ENCODE measurements at regions not wholly inside any gene's neighbourhood (a gene's known extent, or its start where the extent isn't known, plus 50 kb on each side); places are given as distances from the start of the nearest gene placed in this dataset.

DNA sequence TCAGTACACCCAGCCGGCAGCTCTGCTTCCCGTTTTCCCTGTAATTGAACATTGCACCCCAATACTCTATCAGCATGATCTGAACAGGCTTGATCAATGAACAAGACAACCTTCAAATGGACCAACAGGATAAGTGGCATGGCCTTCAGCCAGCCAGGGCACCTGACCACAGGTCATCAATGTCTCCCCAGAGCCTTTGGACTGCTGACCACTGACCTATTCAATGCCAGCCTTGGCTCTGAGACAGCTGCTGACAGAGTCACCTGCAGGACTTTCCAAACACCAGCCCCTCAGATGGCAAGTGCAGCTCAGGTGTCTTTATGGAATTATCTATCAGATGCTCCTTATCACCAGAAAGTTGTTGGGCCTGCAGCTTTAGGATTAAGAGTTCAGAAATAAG lies 462.9 kb upstream of the ASIC2 start:
- WGBS, 2 experiments = 94 to 95% methylated on average over 2 of the region's 2 CpGs
- no peaks in the 10 kb centered on the region for H3K9me3 ChIP-seq (ENCODE audit: control insufficient read depth, low read length)
- H3K36me3 ChIP-seq (ENCODE audit: control insufficient read depth, insufficient read depth, low read length) = no peaks in the 10 kb centered on the region
- no peak overlapping the region for H3K4me3 ChIP-seq (ENCODE audit: insufficient read depth, low read depth, low read length)
- H3K27ac ChIP-seq (ENCODE audit: insufficient read depth, low read depth, low read length, poor library complexity, severe bottlenecking) = no peak overlapping the region
- H3K27me3 ChIP-seq (ENCODE audit: control insufficient read depth, insufficient read depth, low read length, poor library complexity, severe bottlenecking) = no peaks in the 10 kb centered on the region
- peaks cover 6% of the 10 kb centered on the region for H3K4me1 ChIP-seq (ENCODE audit: control insufficient read depth, insufficient read depth, low read length)

DNA sequence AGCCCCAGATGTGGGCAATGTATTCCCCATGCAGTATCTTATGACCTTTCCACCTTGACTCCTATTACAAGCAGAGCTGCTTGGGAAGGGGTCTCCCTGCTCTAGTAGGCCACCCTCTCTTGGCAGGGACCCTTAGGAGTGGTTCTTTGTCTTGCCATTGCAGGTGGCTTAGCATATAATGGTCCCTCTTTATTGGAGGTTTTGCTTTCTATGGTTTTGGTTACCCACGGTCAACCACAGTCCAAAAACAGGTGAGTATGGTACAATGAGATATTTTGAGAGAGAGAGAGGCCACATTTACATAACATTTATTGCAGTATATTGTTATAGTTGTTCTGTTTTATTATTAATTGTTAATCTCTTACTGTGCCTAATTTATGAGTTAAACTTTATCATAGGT lies 472.8 kb upstream of the ASIC2 start:
- no peak overlapping the region for H3K27ac ChIP-seq (ENCODE audit: insufficient read depth, low read depth, low read length, poor library complexity, severe bottlenecking)
- no peaks in the 10 kb centered on the region for H3K9me3 ChIP-seq (ENCODE audit: control insufficient read depth, low read length)
- no peak overlapping the region for H3K4me3 ChIP-seq (ENCODE audit: insufficient read depth, low read depth, low read length)
- 100% methylated on average over 1 of the region's 1 CpG; no CpG with 5 or more reads in 1 of the 2 experiments for WGBS, 2 experiments
- no peaks in the 10 kb centered on the region for H3K36me3 ChIP-seq (ENCODE audit: control insufficient read depth, insufficient read depth, low read length)
- H3K27me3 ChIP-seq (ENCODE audit: control insufficient read depth, insufficient read depth, low read length, poor library complexity, severe bottlenecking) = no peaks in the 10 kb centered on the region
- no peaks in the 10 kb centered on the region for H3K4me1 ChIP-seq (ENCODE audit: control insufficient read depth, insufficient read depth, low read length)

DNA sequence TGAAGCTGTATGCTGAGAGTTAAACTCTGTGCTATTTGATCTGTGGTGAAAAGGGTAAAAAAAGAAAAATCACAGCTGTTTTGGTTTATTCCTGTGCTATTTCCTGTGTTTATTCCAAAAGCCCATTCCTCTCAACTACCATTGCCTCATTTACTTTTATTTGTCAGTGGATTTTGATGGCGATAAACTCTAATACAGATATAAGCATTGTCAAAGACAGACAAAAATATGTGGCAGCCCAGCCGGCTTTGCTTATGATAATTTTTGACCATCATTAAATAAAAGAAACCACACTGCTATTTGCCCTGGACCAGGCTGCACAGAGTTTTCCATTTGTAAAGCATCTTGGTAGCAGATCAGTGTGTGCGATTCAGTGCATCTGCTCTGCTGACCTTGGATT lies 473.6 kb upstream of the ASIC2 start:
- H3K4me3 ChIP-seq (ENCODE audit: insufficient read depth, low read depth, low read length) = no peak overlapping the region
- no peaks in the 10 kb centered on the region for H3K27me3 ChIP-seq (ENCODE audit: control insufficient read depth, insufficient read depth, low read length, poor library complexity, severe bottlenecking)
- no peak overlapping the region for H3K27ac ChIP-seq (ENCODE audit: insufficient read depth, low read depth, low read length, poor library complexity, severe bottlenecking)
- 79 to 80% methylated on average over 3 of the region's 3 CpGs for WGBS, 2 experiments
- no peaks in the 10 kb centered on the region for H3K9me3 ChIP-seq (ENCODE audit: control insufficient read depth, low read length)
- H3K36me3 ChIP-seq (ENCODE audit: control insufficient read depth, insufficient read depth, low read length) = no peaks in the 10 kb centered on the region
- no peaks in the 10 kb centered on the region for H3K4me1 ChIP-seq (ENCODE audit: control insufficient read depth, insufficient read depth, low read length)

- Histone ChIP-seq H3K27ac (ENCODE audit: insufficient read depth, low read depth, low read length, poor library complexity, severe bottlenecking) (no peak overlapping the region), H3K4me3 (ENCODE audit: insufficient read depth, low read depth, low read length) (no peak overlapping the region), H3K4me1 (ENCODE audit: control insufficient read depth, insufficient read depth, low read length) (no peaks in the 10 kb centered on the region), H3K36me3 (ENCODE audit: control insufficient read depth, insufficient read depth, low read length) (no peaks in the 10 kb centered on the region), H3K27me3 (ENCODE audit: control insufficient read depth, insufficient read depth, low read length, poor library complexity, severe bottlenecking) (no peaks in the 10 kb centered on the region), H3K9me3 (ENCODE audit: control insufficient read depth, low read length) (no peaks in the 10 kb centered on the region)
- WGBS, 2 experiments = 88 to 91% methylated on average over 4 of the region's 4 CpGs
These were observed 476.0 kb upstream of the ASIC2 start for GRCh38 chr17:33769066-33769465.

DNA sequence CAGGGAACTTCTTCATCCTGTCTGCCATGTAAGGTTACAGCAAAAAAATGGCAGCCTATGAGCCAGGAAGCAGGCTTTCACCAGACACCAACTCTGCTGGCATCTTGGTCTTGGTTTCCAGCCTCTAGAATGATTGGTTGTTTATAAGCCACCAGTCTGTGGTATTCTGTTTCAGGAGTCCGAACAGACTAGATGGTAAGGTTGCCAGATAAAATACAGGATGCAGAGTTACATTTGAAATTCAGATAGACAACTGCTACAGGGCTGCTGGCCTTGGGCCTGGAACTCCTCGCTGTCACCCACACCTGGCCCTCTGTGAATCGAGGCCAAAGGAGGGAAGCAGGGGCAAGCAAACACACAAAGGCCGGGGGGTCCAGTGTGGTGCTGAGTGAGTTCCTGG lies 478.8 kb upstream of the CCL2 start:
- no peaks in the 10 kb centered on the region for H3K4me1 ChIP-seq (ENCODE audit: control insufficient read depth, insufficient read depth, low read length)
- 90 to 94% methylated on average over 4 of the region's 4 CpGs for WGBS, 2 experiments
- no peaks in the 10 kb centered on the region for H3K27me3 ChIP-seq (ENCODE audit: control insufficient read depth, insufficient read depth, low read length, poor library complexity, severe bottlenecking)
- H3K27ac ChIP-seq (ENCODE audit: insufficient read depth, low read depth, low read length, poor library complexity, severe bottlenecking) = no peak overlapping the region
- no peaks in the 10 kb centered on the region for H3K36me3 ChIP-seq (ENCODE audit: control insufficient read depth, insufficient read depth, low read length)
- no peaks in the 10 kb centered on the region for H3K9me3 ChIP-seq (ENCODE audit: control insufficient read depth, low read length)
- H3K4me3 ChIP-seq (ENCODE audit: insufficient read depth, low read depth, low read length) = no peak overlapping the region

DNA sequence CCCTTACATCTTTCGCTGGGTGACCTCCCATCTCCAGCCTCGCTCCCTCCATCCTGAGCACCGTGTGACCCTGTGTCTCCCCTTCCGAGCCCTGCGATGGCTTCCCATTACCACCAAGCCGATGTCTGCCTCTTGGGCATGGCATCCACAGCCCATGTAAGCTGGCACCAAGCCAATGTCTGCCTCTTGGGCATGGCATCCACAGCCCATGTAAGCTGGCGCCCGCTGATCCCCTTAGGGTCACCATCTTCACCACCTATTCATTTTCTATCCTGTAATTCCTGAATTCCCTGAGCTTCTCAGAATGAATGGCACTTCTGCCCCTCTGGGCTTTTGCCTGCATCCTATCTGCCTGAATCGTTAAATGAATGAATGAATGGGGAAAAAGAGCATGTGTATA lies 478.2 kb upstream of the CCL2 start:
- Histone ChIP-seq H3K9me3 (ENCODE audit: control insufficient read depth, low read length) (no peaks in the 10 kb centered on the region), H3K4me3 (ENCODE audit: insufficient read depth, low read depth, low read length) (no peak overlapping the region), H3K4me1 (ENCODE audit: control insufficient read depth, insufficient read depth, low read length) (no peaks in the 10 kb centered on the region), H3K36me3 (ENCODE audit: control insufficient read depth, insufficient read depth, low read length) (no peaks in the 10 kb centered on the region), H3K27ac (ENCODE audit: insufficient read depth, low read depth, low read length, poor library complexity, severe bottlenecking) (no peak overlapping the region), H3K27me3 (ENCODE audit: control insufficient read depth, insufficient read depth, low read length, poor library complexity, severe bottlenecking) (no peaks in the 10 kb centered on the region)
- WGBS, 2 experiments = 92 to 96% methylated on average over 9 of the region's 9 CpGs

GRCh38 chr17:33777674-33778073 lies 477.4 kb upstream of the CCL2 start:
- Histone ChIP-seq H3K36me3 (ENCODE audit: control insufficient read depth, insufficient read depth, low read length) (no peaks in the 10 kb centered on the region), H3K9me3 (ENCODE audit: control insufficient read depth, low read length) (no peaks in the 10 kb centered on the region), H3K27me3 (ENCODE audit: control insufficient read depth, insufficient read depth, low read length, poor library complexity, severe bottlenecking) (no peaks in the 10 kb centered on the region), H3K4me3 (ENCODE audit: insufficient read depth, low read depth, low read length) (no peak overlapping the region), H3K4me1 (ENCODE audit: control insufficient read depth, insufficient read depth, low read length) (no peaks in the 10 kb centered on the region), H3K27ac (ENCODE audit: insufficient read depth, low read depth, low read length, poor library complexity, severe bottlenecking) (no peak overlapping the region)
- 92% methylated on average over 5 of the region's 5 CpGs for WGBS, 2 experiments

- Histone ChIP-seq H3K36me3 (ENCODE audit: control insufficient read depth, insufficient read depth, low read length) (no peaks in the 10 kb centered on the region), H3K4me3 (ENCODE audit: insufficient read depth, low read depth, low read length) (no peak overlapping the region), H3K9me3 (ENCODE audit: control insufficient read depth, low read length) (no peaks in the 10 kb centered on the region), H3K27me3 (ENCODE audit: control insufficient read depth, insufficient read depth, low read length, poor library complexity, severe bottlenecking) (no peaks in the 10 kb centered on the region), H3K27ac (ENCODE audit: insufficient read depth, low read depth, low read length, poor library complexity, severe bottlenecking) (no peak overlapping the region), H3K4me1 (ENCODE audit: control insufficient read depth, insufficient read depth, low read length) (no peaks in the 10 kb centered on the region)
- WGBS, 2 experiments = 76 to 79% methylated on average over 7 of the region's 7 CpGs
These were observed 476.4 kb upstream of the CCL2 start for GRCh38 chr17:33778505-33779233.

GRCh38 chr17:33779234-33779591 lies 475.9 kb upstream of the CCL2 start:
- no peaks in the 10 kb centered on the region for H3K27me3 ChIP-seq (ENCODE audit: control insufficient read depth, insufficient read depth, low read length, poor library complexity, severe bottlenecking)
- 16 to 17% methylated on average over 5 of the region's 5 CpGs for whole genome bisulfite sequencing, 2 experiments
- H3K4me3 ChIP-seq (ENCODE audit: insufficient read depth, low read depth, low read length) = no peak overlapping the region
- H3K4me1 ChIP-seq (ENCODE audit: control insufficient read depth, insufficient read depth, low read length) = no peaks in the 10 kb centered on the region
- no peaks in the 10 kb centered on the region for H3K36me3 ChIP-seq (ENCODE audit: control insufficient read depth, insufficient read depth, low read length)
- H3K9me3 ChIP-seq (ENCODE audit: control insufficient read depth, low read length) = no peaks in the 10 kb centered on the region
- no peak overlapping the region for H3K27ac ChIP-seq (ENCODE audit: insufficient read depth, low read depth, low read length, poor library complexity, severe bottlenecking)

DNA sequence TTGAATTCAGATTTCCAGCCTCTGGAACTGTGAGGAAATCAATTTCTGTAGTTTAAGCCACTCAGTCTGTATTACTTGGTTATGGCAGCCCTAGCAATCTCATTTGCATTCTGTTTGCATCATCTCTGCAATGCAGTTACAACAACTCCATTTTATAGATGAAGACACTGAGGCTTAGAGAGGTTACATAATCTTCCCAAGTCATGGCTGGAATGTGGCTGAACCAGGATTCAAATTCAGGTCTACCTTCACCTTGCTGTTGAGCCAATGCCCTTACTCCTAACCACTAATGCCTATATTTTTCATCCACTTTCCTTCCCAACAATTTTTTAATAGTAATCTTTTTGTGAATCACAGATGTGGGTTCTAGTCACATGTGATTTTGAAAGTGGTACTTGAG lies 469.8 kb upstream of the CCL2 start:
- no peaks in the 10 kb centered on the region for H3K27me3 ChIP-seq (ENCODE audit: control insufficient read depth, insufficient read depth, low read length, poor library complexity, severe bottlenecking)
- H3K4me3 ChIP-seq (ENCODE audit: insufficient read depth, low read depth, low read length) = no peak overlapping the region
- H3K9me3 ChIP-seq (ENCODE audit: control insufficient read depth, low read length) = no peaks in the 10 kb centered on the region
- H3K27ac ChIP-seq (ENCODE audit: insufficient read depth, low read depth, low read length, poor library complexity, severe bottlenecking) = no peak overlapping the region
- H3K4me1 ChIP-seq (ENCODE audit: control insufficient read depth, insufficient read depth, low read length) = no peaks in the 10 kb centered on the region
- H3K36me3 ChIP-seq (ENCODE audit: control insufficient read depth, insufficient read depth, low read length) = no peaks in the 10 kb centered on the region

DNA sequence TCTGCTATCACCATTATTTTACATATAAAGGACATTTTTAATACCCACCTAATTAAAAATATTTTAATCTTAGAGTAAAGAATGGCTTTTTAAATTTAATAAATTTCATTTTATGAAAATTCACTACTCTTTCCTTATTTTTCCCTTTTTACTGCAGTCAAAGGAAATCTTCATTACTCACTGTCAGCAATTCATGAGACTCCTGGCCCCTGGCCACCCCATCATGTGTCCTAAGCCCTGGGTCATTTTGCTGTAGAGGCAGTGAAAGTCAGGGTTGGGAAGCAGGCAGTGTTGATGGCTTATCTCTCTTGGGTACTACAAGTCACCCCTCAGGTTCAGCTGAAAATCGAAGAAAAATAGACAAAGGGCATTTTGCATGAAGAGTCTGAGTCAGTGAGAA lies 468.6 kb upstream of the CCL2 start:
- Histone ChIP-seq H3K27ac (ENCODE audit: insufficient read depth, low read depth, low read length, poor library complexity, severe bottlenecking) (no peak overlapping the region), H3K27me3 (ENCODE audit: control insufficient read depth, insufficient read depth, low read length, poor library complexity, severe bottlenecking) (no peaks in the 10 kb centered on the region), H3K4me1 (ENCODE audit: control insufficient read depth, insufficient read depth, low read length) (no peaks in the 10 kb centered on the region), H3K9me3 (ENCODE audit: control insufficient read depth, low read length) (no peaks in the 10 kb centered on the region), H3K4me3 (ENCODE audit: insufficient read depth, low read depth, low read length) (no peak overlapping the region), H3K36me3 (ENCODE audit: control insufficient read depth, insufficient read depth, low read length) (no peaks in the 10 kb centered on the region)
- WGBS, 2 experiments = 85 to 90% methylated on average over 1 of the region's 1 CpG
